ENCODE measurements at regions not wholly inside any gene's neighbourhood (a gene's known extent, or its start where the extent isn't known, plus 50 kb on each side); places are given as distances from the start of the nearest gene placed in this dataset.

- no peak for TF ChIP-seq CTCF (IDR thresholded peaks at IDR 0.05)
- peaks cover 3% of the 10 kb centered on the region for H3K4me1 Mint-ChIP-seq (ENCODE audit: unreplicated experiment)
- peak; percentile 32 for DNase-seq (ENCODE audit: extremely low spot score, unreplicated experiment)
- H3K9me3 Mint-ChIP-seq (ENCODE audit: unreplicated experiment), result no peaks in the 10 kb centered on the region
- H3K4me3 Mint-ChIP-seq (ENCODE audit: unreplicated experiment), result no peak overlapping the region
- peaks cover 21% of the 10 kb centered on the region for H3K27me3 Mint-ChIP-seq (ENCODE audit: unreplicated experiment)
- no peaks in the 10 kb centered on the region for H3K36me3 Mint-ChIP-seq (ENCODE audit: unreplicated experiment)
- H3K27ac Mint-ChIP-seq (ENCODE audit: unreplicated experiment), result no peak overlapping the region
Observed at GRCh38 chr11:123313262-123313661, 116.8 kb upstream of the GRAMD1B start.

- H3K27me3 Mint-ChIP-seq (ENCODE audit: unreplicated experiment), result peaks cover 17% of the 10 kb centered on the region
- DNase-seq (ENCODE audit: extremely low spot score, unreplicated experiment), result no peak
- H3K27ac Mint-ChIP-seq (ENCODE audit: unreplicated experiment), result no peak overlapping the region
- H3K9me3 Mint-ChIP-seq (ENCODE audit: unreplicated experiment), result no peaks in the 10 kb centered on the region
- H3K4me1 Mint-ChIP-seq (ENCODE audit: unreplicated experiment), result peaks cover 13% of the 10 kb centered on the region
- no peak overlapping the region for H3K4me3 Mint-ChIP-seq (ENCODE audit: unreplicated experiment)
- no peaks in the 10 kb centered on the region for H3K36me3 Mint-ChIP-seq (ENCODE audit: unreplicated experiment)
- no peak for TF ChIP-seq CTCF (IDR thresholded peaks at IDR 0.05)
Observed at GRCh38 chr11:123308077-123308476, 113.0 kb upstream of the CLMP start.

GRCh38 chr11:123307276-123307675 lies 112.2 kb upstream of the CLMP start:
- Mint-ChIP-seq H3K4me3 (ENCODE audit: unreplicated experiment) (no peak overlapping the region), H3K27ac (ENCODE audit: unreplicated experiment) (no peak overlapping the region), H3K4me1 (ENCODE audit: unreplicated experiment) (peaks cover 19% of the 10 kb centered on the region), H3K36me3 (ENCODE audit: unreplicated experiment) (no peaks in the 10 kb centered on the region), H3K9me3 (ENCODE audit: unreplicated experiment) (no peaks in the 10 kb centered on the region), H3K27me3 (ENCODE audit: unreplicated experiment) (peaks cover 17% of the 10 kb centered on the region)
- DNase-seq (ENCODE audit: extremely low spot score, unreplicated experiment), result no peak
- TF ChIP-seq CTCF (IDR thresholded peaks at IDR 0.05), result no peak

- DNase-seq (ENCODE audit: extremely low spot score, unreplicated experiment), result no peak
- TF ChIP-seq CTCF (IDR thresholded peaks at IDR 0.05), result no peak
- Mint-ChIP-seq H3K36me3 (ENCODE audit: unreplicated experiment) (no peaks in the 10 kb centered on the region), H3K4me1 (ENCODE audit: unreplicated experiment) (peaks cover 24% of the 10 kb centered on the region), H3K9me3 (ENCODE audit: unreplicated experiment) (no peaks in the 10 kb centered on the region), H3K4me3 (ENCODE audit: unreplicated experiment) (no peak overlapping the region), H3K27ac (ENCODE audit: unreplicated experiment) (no peak overlapping the region), H3K27me3 (ENCODE audit: unreplicated experiment) (peaks cover 16% of the 10 kb centered on the region)
Observed at GRCh38 chr11:123306531-123306930, 111.5 kb upstream of the CLMP start.

- Mint-ChIP-seq H3K4me1 (ENCODE audit: unreplicated experiment) (peaks cover 27% of the 10 kb centered on the region), H3K4me3 (ENCODE audit: unreplicated experiment) (no peak overlapping the region), H3K36me3 (ENCODE audit: unreplicated experiment) (no peaks in the 10 kb centered on the region), H3K27me3 (ENCODE audit: unreplicated experiment) (peaks cover 16% of the 10 kb centered on the region), H3K9me3 (ENCODE audit: unreplicated experiment) (no peaks in the 10 kb centered on the region), H3K27ac (ENCODE audit: unreplicated experiment) (no peak overlapping the region)
- no peak for TF ChIP-seq CTCF (IDR thresholded peaks at IDR 0.05)
- no peak for DNase-seq (ENCODE audit: extremely low spot score, unreplicated experiment)
Observed at GRCh38 chr11:123305601-123306375, 110.7 kb upstream of the CLMP start.

Data from osteocyte (in vitro differentiated cells).